SH-SY5Y (cell line): ENCODE measurements at regions not wholly inside any gene's neighbourhood (a gene's known extent, or its start where the extent isn't known, plus 50 kb on each side); places are given as distances from the start of the nearest gene placed in this dataset.

Experiments used
- GATA2 ChIP-seq: IDR thresholded peaks from 2 replicates; pipeline ENCODE4 v1.6.1; 2011; ENCODE audit warnings: mild to moderate bottlenecking, low read depth, low read length
- GATA3 ChIP-seq: IDR thresholded peaks from 2 replicates; pipeline ENCODE4 v1.6.1; 2011; ENCODE audit warnings: low read depth, mild to moderate bottlenecking, low read length, moderate library complexity

DNA sequence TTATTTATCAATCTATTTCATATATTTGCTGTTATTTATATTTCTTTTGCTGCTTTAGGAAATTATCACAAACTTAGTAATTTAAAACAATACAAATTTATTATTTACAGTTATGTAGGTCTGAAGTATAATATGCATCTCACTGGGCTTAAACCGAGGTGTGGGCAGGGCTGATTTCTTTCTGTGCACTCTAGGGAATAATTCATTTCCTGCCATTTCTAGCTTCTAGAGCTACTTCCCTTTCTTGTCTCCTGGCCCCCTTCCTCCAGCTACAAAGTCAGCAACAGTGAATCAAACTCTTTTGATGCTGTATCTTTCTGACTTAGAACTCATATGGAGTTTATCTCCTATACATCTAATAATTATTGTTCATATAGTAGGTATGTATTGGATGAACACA, 303.5 kb upstream of the ARSJ start:
- no peak for TF ChIP-seq GATA3
- no peak for TF ChIP-seq GATA2
